ENCODE measurements at regions not wholly inside any gene's neighbourhood (a gene's known extent, or its start where the extent isn't known, plus 50 kb on each side); places are given as distances from the start of the nearest gene placed in this dataset.

GRCh38 chr16:48099455-48099854, 56.3 kb downstream of the ABCC12 start:
- TF ChIP-seq YY1 (IDR thresholded peaks at IDR 0.05; ENCODE audit: insufficient read depth, insufficient read length) (no peak), SUZ12 (IDR thresholded peaks at IDR 0.05; ENCODE audit: extremely low read depth, insufficient read depth, insufficient read length) (no peak), ZNF274 (IDR thresholded peaks at IDR 0.05; ENCODE audit: low read depth, low read length) (no peak)

All from NT2/D1 (cell line).